GM12891 (cell line): ENCODE measurements at regions not wholly inside any gene's neighbourhood (a gene's known extent, or its start where the extent isn't known, plus 50 kb on each side); places are given as distances from the start of the nearest gene placed in this dataset.

Experiments used
- POLR2A ChIP-seq: IDR thresholded peaks from 2 replicates; pipeline ENCODE4 v1.6.1; 2011; ENCODE audit warnings: low read depth, low read length, control low read depth
- POLR2AphosphoS5 ChIP-seq: IDR thresholded peaks from 2 replicates; pipeline ENCODE4 v1.6.1; 2011; ENCODE audit warnings: low read depth, low read length, control low read depth
- POU2F2 ChIP-seq: IDR thresholded peaks from 2 replicates; pipeline ENCODE4 v1.6.1; 2011; ENCODE audit warnings: low read depth, mild to moderate bottlenecking, control low read depth, low read length, moderate library complexity
- TAF1 ChIP-seq: IDR thresholded peaks from 2 replicates; pipeline ENCODE4 v1.6.1; 2011; ENCODE audit warnings: low read depth, low read length, control low read depth

- TF ChIP-seq POLR2AphosphoS5, result no peak
- TF ChIP-seq POLR2A, result no peak
- no peak for TF ChIP-seq TAF1
- TF ChIP-seq POU2F2, result no peak
Observed at GRCh38 chr12:116471544-116471943, 87.6 kb upstream of the MAP1LC3B2 start.
